ENCODE measurements at regions not wholly inside any gene's neighbourhood (a gene's known extent, or its start where the extent isn't known, plus 50 kb on each side); places are given as distances from the start of the nearest gene placed in this dataset.

DNA sequence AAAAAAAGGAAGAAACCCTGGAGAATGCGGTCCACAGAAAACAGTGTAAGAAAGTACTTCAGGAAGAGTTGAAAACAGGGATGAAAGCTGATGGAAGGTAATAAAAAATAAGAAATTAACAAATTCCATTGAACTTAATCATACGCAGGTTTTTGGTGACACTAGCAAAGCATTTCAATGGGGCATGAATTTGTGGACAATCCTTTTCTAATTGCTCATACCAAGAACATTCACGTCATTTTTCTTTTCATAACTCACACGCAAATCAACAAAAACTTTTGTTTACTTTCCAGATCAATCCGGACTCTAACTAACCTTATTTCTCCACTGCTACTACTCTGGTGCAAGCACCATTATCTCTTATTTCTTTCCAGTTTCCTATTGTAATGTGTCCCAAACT lies 1195.0 kb downstream of the SLITRK5 start:
- DNase-seq (ENCODE audit: low read depth), result no peak

GRCh38 chr13:88883741-88884140 lies 1212.6 kb downstream of the SLITRK5 start:
- no peak for DNase-seq (ENCODE audit: low read depth)

GRCh38 chr13:88887045-88887662 lies 1216.0 kb downstream of the SLITRK5 start:
- DNase-seq (ENCODE audit: low read depth), result no peak

GRCh38 chr13:88895261-88895941 lies 1224.2 kb downstream of the SLITRK5 start:
- DNase-seq (ENCODE audit: low read depth), result no peak

DNA sequence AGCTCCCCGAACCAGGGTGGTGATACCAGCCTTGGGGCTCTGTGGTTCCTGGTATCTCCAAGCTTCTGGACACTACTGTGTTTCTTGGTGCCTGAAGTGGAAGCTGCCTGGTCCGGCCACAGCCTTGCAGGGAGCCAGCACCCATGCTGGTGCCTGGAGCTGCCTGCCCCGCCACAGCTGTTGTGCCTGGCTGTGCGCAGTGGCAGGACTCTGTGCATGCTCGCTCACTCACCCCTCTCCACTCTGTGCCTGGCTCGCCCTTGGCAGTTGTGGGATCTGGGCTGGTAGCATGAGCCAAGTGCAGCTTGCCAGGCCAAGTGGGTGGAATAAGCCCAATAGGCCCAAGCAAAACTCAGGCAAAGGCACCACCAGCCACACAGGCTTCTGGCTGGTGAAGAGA lies 1225.3 kb downstream of the SLITRK5 start:
- DNase-seq (ENCODE audit: low read depth), result no peak

DNA sequence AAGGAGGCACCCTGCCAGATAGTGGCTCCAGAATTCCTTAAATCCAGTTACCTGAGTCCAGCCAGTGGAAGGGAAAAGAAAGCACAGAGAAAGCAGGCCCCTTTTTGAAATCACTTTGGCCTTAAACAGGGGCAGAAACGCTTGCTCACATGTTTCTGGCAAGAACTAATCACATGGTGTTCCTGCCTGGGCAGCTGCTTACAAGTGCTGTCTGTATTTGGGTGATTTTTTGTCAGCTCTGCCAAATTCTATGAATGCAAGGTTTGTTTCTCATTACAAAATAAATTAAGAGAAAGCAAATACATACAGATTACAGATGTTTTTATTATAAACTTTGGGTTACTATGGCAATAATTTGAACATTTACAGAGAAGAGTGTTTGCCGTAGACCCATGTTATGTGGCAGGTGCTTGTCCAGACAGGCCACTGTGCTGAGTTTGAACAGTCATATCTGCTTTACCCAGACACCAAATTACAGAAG lies 1237.8 kb downstream of the SLITRK5 start:
- DNase-seq (ENCODE audit: low read depth), result no peak

DNA sequence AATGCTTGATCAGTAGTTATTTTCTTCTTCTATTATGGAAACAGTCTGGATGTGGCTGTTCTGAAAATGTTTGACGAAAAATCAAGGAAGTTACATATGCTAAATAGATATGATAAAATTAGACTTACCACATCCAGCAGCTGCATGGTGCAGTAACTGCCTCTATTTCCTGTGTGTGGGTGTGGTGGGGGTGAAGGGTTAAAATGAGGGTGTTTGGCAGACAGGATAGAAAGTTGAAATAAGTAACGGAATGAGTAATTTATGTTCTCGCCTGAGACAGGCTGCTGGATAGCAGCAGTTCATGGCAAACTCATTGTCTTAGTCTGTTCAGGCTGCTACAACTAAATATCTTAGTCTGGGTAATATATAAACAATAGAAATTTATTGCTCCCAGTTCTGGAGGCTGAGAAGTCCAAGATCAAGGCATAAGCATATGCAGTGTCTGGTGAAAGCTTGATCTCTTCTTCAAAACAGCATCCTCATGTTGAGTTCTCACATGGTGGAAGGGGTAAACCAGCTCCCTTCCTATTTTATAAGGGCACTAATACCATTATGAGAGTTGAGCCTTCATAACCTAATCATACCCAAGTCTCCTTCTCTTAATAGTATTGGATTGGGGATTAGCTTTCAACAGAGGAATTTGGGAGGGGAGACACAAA lies 1248.9 kb downstream of the SLITRK5 start:
- peak; percentile 22 for DNase-seq (ENCODE audit: low read depth)

GRCh38 chr13:88925954-88926353 lies 1254.8 kb downstream of the SLITRK5 start:
- no peak for DNase-seq (ENCODE audit: low read depth)

- no peak for DNase-seq (ENCODE audit: low read depth)
Observed at GRCh38 chr13:88926890-88927502, 1255.8 kb downstream of the SLITRK5 start.

DNA sequence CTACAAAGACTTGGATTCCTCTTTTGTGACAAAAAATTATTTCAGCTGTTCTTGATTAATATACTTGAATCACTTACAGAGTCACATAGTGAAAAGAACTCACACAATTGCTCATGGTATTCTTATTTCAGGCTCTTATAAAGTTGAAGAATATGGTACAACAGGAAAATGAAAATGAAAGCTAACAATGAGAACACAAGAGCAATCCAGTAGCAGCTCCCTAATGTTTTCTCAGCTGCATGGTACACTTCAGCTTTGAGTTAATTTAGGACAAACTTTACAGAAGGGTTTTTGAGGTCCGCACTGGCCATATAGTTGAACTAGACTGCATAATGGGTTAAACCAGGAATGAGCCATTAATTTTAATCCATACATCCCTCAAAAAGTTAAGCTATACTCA lies 1261.8 kb downstream of the SLITRK5 start:
- DNase-seq (ENCODE audit: low read depth), result no peak

- DNase-seq (ENCODE audit: low read depth), result no peak
Observed at GRCh38 chr13:88937384-88937783, 1266.2 kb downstream of the SLITRK5 start.

DNA sequence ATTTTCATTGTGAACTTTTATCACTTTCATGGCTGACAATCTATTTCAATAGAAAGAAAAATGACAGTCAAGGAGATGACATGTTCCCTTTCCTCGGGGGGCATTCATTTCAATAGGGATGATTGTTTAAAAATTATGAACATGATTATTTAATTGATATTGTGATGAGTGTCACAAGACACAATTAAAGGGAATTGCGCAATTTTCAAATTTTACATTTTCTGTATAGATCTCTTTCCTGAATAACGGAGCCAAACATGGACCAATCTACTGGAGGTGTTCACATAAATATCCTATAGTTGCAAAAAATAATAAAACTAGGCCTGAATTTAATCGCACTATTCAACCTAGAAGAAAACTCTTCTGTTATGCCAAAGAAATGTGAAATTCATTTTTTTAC lies 1274.6 kb downstream of the SLITRK5 start:
- no peak for DNase-seq (ENCODE audit: low read depth)

DNA sequence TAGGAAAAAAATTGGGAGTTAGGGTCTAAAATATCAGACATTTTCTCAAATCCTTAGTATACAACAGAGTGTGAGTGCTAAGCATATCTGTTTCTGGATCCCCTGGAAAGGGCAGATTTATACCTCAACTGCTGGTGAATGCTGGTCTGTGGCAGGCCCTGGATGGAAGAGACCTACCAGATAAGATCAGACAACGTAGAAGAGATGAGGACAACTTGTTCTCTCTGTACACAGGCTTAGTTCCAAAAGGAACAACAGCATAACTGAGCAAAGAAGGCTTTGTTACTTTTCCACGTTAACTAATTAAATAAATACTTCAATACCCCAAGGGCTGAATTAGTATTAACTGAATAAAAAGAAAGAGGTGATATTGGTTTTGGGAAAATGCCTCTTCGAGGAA lies 1277.3 kb downstream of the SLITRK5 start:
- DNase-seq (ENCODE audit: low read depth), result no peak

DNA sequence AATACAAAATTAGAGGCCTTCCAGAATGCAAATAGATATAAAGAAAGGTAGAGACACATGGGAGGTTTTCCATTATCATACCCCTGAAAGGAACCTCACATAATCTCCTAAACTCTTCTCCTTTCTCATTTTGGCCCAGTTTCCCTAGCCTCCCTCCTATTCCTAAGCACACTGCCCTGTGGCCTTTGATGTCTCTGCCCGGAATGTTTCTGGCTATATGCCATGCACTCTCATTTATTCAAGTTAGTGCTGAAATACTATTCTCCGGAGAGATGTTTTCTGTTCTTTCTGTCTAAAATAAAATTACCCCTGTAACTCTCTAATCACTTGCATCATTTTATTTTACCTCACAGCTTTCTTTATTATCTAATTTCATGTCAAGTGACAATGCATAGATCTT lies 1287.7 kb downstream of the SLITRK5 start:
- DNase-seq (ENCODE audit: low read depth), result no peak

DNA sequence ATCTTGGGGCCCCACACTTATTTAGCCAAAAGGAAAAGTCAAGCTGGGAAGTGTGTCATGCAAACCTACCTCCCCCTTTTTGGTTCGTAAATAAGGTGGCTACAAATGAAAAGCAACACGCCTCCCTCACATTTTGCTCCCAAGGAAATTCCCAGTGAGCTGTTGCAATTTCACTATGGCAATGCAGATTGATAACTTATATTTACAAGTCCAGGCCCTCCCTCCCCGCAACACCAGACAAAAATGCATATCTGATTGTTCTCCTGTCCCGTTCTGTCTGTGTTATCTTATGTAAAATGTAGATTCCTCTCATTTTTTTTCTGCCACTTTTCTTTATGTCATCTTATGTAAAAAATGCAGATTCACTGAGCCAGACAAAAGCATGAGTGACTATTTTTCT lies 1305.3 kb downstream of the SLITRK5 start:
- no peak for DNase-seq (ENCODE audit: low read depth)

DNA sequence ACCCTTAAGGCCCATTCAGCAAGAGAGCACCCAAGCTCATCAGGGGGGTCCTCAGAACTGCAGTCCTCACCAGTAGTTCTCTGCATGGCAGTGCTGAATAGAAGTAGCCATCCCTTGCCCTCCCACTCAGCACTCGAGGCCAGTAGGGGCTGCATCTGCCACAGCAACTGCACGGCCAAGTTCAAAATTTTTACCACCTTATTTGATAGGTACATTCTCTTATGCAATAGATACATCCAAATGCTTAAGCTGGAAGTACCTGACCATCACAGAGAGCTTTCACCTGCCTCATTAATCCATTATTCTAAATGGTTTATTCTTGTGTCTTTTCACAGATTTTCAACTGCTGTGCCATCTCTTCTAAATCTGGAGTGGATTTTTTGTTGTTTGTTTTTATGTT lies 1307.4 kb downstream of the SLITRK5 start:
- DNase-seq (ENCODE audit: low read depth), result no peak

- DNase-seq (ENCODE audit: low read depth), result no peak
Observed at GRCh38 chr13:88979465-88980175, 1308.4 kb downstream of the SLITRK5 start.

DNA sequence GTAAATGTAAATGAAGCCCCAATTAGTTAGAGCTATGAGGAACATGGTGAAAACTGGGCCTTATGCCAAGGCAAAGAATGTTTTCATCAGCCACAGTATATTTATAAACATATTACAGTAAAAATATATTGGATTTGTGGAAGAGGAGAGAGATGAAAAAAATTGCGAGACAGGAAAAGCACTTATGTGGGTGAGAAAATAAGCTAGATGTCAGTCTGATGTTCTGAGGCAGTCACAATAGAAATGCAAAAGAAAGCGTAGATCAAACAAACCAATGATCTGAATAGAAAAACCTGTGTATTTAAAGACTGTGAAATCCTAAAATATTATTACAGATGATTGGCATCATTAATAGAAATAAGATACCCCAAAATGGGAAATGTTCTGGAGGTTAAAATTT lies 1332.5 kb downstream of the SLITRK5 start:
- DNase-seq (ENCODE audit: low read depth), result no peak

DNA sequence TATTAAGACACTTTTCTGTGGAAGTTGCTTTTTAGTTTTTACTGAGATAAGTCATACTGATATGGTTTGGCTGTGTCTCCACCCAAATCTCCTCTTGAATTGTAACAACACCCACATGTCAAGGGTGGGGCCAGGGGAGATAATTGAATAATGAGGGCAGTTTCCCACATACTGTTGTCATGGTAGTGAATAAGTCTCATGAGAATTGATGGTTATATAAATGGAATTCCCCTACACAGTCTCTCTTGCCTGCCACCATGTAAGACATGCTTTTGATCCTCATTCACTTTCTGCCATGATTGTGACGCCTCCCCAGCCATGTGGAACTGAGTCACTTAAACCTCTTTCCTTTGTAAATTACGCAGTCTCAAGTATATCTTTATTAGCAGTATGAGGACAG lies 1340.4 kb downstream of the SLITRK5 start:
- DNase-seq (ENCODE audit: low read depth), result no peak

DNA sequence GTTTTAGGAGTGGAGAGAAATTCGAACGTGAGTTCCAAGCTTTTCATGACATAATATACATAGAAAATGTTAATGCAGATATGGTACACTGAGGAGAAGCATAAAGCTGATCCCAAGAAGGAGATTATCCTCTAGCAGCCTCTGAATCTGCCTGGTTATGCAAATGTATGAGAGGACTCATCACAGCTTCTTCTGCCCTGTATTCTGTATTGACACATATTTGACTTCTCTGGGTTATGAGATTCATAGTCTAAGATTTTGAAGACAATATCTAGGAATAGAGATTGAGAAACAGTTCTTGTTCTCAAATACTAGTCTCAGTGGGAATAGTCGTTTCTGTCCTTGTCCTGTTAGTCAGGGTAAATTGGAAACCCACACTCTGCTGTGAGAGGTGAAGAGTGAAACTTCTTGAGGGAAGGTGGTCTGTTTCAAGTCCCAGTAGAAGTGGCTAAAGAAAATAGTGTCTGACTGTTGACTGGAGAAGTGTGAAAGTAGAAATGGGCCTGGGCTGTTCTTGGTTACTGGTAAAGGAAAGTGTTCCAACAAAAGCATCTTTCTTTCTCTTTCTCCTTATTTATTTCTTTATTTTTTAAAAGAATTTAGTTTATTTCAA lies 1356.6 kb downstream of the SLITRK5 start:
- DNase-seq (ENCODE audit: low read depth), result no peak

GRCh38 chr13:89029062-89029461 lies 1357.9 kb downstream of the SLITRK5 start:
- DNase-seq (ENCODE audit: low read depth), result no peak

DNA sequence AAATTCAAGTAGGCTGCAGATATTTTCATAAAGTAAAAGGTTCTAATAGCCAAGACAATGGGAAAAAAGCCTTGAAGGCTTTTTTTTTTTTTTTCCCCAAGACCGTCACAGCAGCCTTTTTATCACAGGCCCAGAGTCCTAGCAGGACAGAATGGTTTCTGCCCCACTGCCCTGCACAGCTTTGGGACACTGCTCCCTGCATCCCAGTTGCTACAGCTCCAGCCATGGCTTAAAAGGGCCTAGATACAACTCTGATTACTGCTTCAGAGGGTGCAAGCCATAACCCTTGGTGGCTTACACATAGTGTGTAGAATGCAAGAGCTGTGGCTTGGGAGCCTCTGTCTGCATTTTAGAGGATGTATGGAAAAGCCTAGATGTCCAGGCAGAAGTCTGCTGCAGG lies 1362.8 kb downstream of the SLITRK5 start:
- no peak for DNase-seq (ENCODE audit: low read depth)

Data from stimulated activated CD4-positive, alpha-beta T cell treated with anti-CD3 and anti-CD28 coated beads, Interleukin-2, amount 100 ng/mL, for 4 hours (primary cell).